SIG-M5 treated with dmso at 0.1 percent for 504 hours (cell line): ENCODE measurements at regions not wholly inside any gene's neighbourhood (a gene's known extent, or its start where the extent isn't known, plus 50 kb on each side); places are given as distances from the start of the nearest gene placed in this dataset.

Source experiments
- DNase-seq: peaks from one replicate; lab custom pipeline; 2025; ENCODE audit not compliant: unreplicated experiment; lab: John Stamatoyannopoulos, UW

DNA sequence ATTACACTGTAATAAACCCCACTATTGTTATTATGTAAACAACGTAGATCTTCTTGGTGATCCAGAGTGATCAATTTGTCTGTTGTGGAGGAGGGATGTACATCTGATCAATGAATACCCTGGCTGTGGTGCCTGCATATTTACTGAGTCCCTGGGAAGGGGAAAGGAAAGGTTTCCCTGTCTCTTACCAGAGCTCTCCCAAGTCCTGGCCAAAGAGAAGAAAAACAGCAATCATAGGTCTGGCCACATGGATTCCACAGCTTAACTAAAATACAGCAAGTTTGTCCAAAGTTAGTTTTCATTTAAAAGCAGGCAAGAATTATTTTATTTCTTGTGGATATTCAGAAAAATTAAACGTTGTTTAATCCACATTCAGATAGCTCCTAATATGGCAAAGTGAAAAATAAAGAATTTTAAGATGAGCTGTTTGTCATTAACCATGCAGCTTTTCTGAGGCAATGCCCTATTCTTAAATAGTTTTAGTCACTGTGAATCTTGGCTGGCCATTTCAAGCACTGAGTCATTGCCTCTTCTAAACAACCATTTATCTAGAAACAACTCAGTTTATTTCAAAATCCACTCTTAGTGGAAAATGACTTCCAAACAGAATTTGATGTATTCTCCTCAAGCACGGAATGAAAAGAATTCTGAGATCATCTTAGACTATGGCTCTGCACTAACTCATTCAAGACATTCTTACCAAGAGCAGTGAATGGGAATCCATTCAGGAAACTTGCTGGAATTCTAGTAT lies 1004.4 kb upstream of the CDH2 start:
- DNase-seq = no peak

DNA sequence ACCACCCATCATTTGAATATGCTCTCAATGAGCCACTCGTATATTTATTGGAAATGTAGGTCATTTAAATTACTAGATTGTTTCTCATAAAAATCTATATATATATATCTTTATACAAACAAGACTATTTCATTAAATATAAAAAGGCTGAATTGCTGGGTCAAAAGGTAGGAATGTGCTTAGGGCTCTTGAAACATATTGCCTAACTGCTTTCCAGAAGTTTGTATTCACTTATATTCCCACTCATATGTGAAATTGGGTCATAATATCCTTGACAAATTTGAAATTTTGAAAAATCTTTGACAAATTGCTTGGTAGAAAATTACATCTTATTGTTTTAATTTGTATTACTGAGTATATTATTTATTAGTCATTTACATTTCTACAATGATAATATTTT lies 999.8 kb upstream of the CDH2 start:
- no peak for DNase-seq

DNA sequence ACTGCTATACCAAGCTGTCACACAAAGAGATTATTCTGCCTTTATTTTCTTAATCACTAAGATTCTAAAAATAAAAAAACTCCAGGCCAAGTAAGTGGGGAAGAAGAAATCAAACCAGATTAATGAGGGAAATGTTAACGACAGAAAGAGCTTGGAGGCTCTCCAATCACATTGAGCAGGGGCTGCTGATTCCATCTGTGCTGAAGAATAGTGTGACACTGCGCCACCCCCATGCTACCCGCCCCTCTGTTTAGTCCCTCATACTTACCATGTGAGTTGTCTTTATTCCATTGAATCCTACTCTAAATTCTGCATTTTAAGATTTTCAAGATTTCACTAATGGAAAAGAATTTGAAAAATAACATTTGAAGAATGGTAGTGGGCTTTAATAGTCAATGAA lies 998.0 kb upstream of the CDH2 start:
- DNase-seq = no peak

DNA sequence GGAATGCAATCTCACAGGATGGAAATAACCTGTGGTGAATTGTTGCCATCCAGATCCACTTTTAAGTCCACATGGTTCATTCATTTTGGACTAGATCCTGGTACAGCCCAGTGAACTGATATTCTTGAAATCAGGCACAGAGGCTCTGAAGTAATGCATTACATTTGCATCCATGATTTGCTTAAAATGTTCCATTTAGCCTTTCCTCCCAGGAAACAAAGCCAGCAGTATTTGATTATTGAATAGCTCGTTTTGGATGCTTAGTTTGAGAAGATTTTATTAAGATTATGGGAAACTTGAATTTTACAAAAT lies 995.8 kb upstream of the CDH2 start:
- no peak for DNase-seq

DNA sequence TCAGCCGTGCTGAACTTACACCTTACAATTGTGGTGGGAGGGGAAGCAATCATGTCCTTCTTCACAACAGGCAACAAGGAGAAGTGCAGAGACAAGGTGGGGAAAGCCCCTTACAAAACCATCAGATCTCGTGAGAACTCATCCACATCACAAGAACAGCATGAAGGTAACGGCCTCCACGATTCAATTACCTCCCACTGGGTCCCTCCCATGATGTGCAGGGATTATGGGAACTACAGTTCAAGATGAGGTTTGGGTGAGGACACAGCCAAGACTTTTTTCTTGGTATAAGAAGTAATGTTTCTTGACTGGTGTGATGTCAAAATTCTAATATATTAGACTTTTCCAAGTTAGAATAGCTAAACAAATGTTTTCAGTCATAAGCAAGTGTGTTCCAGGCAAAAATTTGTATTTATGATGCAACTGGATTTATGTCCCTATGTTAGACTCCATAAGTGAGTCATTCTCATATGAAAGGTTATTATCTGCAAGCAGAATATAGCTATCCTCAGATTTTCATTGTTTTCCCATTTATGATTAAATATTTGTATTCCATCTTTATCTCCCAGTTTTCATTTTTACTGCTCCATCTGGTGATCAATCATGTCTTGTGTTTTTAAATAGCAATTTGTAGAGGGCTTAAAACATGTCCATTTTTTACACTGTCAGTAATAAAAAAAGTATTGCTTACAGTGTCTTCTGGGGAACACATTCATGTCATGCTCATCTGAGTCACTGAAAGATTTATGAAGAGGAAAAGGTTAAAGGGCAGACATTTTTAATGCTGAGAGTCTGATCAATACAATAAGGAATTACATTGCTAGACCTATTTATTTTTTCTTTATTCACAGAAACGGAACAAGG lies 995.2 kb upstream of the CDH2 start:
- no peak for DNase-seq

DNA sequence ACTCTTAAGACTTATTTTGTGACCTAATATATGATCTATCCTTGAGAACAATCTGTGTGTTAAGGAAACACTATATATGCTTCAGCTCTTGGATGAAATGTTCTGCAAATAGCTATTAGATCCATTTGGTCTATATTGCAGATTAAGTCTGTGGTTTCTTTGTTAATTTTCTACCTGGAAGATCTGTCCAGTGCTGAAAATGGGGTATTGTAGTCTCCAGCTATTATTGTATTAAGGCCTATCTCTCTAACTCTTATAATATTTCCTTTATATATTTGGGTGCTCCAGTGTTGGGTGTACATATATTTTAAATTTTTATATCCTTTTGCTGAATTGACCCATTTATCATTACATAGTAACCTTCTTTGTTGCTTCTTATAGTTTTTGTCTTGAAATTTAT lies 992.7 kb upstream of the CDH2 start:
- no peak for DNase-seq

DNA sequence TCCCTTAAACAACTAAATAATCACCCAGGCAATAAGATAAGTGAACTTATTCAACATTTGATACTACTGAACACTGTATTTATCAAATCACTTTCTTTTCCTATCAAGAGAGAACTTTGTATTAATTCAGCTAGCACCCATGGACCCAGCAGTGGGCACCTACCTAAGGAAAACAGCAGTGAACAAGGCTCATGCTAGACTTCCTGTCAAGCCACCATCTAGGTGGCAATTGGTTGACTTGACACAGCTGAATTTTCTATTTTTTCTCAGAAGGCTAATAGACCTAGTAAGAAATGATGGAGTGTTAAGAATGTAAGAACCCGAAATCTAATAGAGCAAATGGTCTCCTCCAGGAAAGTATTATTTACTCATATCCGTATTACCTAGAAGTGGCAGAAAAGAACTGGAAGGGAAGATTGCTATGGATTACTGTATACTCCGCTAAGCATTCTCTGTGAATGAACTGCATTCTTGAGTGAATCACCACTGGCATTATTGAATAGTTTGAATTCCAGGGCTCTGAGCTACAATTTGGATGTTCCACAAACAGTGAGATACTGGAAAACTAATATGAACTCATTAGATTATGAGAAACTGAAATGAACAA lies 988.2 kb upstream of the CDH2 start:
- DNase-seq = no peak

DNA sequence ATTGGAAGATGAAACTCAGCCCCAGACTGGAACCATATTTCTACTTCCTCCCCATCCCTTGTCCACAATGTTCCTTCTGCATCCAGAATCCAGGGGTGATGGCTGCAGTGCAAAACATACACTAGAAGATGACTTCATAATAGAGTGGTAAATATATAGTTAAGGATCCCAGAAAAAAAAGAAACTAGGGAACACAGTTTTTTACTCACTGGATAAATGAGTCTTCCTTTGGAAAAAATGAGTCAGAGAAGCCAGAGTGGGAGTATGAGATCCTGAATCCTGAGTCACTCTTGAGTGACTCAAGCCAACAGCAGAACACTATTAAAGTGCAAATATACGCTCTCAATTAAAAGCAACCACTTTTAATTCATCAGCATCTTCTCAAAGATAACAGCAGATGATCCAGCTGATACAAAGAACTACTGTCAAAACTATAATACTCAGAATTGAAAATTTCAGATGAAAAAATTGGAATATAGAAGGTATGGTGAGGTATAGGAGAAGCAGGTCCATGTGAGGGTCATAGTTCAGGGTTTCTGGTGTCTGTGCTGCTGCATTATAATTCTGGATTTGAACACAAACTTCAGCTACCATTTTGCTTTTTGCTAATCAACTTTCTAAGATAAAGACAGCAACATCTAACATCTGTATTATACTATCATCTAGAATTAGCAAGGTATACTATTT lies 987.2 kb upstream of the CDH2 start:
- no peak for DNase-seq

DNA sequence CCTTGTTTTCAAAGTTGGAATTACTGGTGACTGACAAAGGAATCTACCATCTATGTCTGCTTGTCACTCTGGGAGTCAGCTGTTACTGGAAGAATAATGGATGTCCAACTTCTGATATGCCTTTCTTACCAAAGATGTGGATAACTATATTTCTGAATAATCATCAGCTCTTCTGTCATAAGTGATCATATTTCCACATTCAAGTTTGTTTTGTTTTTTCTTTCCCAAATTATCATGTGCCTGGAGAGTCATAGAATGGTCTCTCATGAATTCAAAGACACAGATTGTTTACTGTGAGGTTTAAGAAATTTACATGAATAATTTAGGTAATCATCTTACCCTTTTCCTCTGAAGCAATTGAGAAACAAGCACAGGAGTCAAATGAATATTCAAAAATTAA lies 986.7 kb upstream of the CDH2 start:
- DNase-seq = no peak

DNA sequence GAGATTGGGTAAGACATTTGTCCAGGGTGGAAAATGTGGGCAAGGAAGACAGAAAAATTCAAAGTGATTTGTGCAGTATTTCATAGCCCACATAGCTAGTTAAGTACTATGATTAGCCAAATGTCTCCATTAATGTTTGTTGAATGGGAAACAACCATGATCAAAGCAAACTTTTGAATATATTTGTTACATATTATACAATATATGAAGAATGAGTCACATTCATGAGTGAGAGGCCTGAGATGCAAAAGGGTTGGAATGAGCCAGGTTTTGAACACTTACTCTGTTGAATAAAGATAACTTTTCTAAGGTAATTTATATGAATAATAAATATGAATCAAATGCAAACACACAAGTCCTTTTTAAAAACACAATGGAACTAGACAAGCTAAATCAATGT lies 984.5 kb upstream of the CDH2 start:
- no peak for DNase-seq

DNA sequence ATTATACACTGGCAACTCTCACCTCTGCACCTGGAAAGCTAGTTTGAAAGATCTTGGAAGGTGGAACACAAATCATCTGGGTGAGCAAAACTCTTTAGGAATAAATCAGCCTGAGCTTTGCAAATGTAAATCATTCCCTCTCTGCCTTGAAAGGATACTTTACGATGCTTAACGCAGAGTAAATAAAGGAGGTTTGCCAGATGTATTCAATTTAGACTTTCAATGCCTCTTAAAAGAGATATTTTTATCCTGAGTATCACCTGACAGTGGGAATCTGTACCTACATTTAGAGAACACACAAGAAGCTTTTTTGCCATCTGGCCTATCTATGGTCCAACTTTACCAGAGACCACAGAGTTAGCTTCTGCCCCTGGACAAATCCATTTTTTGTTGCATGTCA lies 983.2 kb upstream of the CDH2 start:
- no peak for DNase-seq

DNA sequence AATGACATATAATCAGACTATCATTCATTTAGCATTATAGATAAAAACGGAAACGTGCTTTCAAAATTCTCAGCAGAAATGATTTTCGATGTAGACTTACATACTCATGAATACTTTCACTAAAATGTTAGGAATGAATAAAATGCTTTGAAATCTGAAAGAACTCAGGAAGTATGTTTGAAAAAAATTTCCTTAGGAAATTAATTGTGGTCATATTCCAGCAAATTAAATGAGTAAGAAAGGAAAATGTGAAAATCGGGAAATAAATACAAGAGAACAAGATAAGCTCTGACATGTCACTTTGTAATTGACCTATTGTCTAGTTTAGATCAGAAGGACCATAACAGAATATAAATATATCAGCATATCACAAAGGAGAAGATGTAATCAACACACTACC lies 981.0 kb upstream of the CDH2 start:
- no peak for DNase-seq

DNA sequence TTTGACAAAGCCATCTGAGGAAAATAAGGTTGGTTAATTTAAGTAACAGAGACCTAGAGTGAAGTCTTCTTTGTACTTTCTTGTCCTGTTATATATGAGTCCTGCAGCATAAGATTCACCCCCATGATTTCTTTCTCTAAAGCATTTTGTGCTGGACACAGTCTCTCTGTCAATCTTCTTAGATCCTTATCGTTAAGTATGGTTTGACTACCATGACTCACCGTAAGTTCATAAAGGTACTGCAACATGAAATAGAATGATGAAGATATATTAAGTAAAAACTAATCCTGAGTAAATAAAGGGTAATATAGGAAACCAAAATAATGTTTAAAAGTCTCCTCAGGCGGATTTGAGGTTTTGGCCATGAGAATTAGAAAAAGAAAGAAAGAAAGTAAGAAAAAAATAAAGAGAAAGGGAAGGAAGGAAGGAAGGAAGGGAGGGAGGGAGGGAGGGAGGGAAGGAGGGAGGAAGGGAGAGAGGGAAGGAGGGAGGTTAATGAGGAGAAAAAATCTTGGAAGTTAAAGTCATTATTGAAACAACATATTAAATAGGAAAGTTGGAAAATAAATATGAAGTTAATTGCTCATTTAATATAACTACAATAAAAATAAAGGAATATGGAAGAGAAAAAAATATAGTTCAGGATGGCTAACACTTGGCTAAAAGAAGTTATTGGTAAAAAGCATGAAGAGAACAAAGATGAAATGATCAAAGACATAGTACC lies 980.3 kb upstream of the CDH2 start:
- no peak for DNase-seq

DNA sequence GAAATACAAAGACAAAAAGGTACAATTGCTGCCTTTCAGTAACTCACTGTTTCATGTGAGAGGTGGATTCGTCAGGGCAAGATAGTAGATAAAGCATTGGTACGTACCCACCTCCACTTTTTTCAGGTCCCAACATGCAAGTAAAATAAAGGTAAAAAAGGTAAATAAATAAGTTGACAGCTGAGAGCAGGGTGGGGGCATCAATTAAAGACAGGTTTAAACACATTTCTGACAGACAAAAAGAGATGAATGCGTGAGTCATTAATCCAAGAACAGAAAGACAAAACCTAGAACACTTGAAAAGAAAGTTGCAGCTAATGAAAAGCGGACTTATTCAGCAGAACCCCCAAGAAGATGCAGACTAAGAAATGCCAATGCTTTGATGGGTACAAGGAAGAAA lies 979.6 kb upstream of the CDH2 start:
- DNase-seq = no peak

DNA sequence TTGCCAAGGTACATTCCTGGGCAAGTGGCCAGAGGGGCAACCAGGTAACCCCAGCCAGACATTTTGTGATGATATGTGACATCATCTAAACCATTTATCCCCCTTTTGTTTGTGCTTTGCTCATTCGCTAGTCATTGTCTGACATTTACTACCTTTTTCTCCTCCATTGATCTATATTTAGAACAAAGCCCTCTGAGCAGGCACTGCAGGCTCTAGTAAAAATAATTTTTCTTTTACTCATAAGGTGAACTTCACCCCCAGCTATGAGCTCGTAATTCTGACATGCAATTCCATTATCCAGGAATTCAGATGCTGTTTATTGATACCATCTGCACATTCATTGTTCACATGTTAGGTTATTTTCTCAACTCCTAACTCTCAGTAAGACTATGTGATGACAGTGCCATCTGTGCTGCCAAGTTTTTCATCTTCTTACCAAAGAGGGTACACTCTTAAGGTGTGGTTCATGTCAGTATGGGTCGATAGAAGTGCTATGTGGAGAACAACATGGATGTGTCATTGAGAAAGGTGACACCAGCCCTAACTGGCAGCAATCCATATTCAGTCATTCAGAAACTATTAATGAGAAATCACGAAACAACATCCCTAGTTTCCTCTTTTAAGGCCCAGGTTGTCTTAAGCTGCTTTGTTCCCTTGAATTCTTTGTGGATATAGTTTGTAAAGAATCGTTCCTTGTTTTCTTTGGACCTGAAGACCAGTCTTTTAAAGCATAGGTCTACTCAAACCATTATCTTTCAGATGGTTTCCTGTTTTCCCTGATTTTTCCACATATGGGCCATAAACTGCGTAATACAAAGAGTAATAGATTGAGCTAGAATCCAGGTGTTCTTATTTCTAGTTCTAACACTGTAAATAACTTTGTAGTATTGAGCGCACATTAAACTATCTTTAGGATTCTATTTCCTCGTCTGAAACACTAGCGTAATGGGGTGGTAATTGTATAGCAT lies 978.1 kb upstream of the CDH2 start:
- DNase-seq = no peak

DNA sequence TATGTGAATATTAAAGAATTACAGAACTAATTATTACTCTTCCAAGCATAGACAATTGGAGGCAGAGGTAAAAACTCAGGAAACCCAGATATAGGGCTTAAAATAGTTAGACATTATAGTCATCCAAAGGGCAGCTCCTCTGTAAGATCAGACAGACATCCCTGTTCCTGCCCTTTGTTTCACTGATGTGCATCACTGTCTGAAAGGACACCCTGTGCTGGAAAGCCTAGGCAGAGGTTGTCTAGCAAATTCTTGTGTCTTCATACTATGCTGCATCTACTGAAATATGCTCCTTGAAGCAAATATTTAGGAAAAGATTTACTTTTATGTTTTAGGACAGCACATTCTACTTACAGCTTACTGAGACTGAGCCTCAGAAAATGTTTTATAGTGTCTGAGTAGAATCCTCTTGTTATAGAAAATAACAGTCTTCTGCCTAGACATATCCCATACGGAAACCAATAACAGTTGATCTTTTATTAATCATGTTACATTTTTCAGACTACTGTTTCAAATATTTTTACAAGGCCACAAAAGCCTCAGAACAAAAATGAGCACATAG lies 977.3 kb upstream of the CDH2 start:
- no peak for DNase-seq

DNA sequence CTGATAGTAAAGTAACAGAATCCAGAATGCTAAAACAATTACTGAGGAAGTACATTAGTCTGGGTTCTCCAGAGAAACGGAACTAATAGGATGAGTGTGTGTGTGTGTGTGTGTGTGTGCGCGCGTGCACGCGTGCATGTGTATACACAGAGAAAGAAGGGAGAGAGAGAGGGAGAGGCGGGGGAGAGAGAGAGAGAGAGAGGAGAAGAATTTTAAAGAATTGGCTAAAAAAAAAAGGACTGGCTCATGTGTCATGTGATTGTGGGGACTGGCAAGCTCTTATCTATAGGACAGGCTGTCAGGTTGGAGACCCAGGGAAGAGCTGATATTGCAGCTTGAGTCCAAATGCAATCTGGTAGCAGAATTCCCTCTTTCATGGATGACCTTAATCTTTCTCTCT lies 976.2 kb upstream of the CDH2 start:
- no peak for DNase-seq

DNA sequence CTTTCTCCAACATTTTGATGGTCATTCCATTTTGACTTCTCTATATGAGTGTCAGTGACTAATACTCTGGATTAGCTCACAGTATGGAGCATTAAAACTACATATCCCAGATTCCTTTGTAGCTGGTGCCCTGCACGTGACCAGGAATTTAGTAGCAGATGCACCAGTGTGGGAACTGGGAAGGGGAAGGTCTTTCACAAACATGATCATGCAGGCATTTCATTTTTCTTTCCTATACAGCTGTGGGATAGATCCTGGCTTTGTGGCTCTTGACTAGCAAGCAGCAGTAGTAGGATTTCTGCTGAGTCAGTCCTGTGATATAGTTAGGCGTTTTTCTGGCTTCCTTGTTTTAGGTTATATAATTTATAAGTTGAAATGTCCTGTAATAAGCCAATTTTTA lies 971.0 kb upstream of the CDH2 start:
- DNase-seq = no peak

DNA sequence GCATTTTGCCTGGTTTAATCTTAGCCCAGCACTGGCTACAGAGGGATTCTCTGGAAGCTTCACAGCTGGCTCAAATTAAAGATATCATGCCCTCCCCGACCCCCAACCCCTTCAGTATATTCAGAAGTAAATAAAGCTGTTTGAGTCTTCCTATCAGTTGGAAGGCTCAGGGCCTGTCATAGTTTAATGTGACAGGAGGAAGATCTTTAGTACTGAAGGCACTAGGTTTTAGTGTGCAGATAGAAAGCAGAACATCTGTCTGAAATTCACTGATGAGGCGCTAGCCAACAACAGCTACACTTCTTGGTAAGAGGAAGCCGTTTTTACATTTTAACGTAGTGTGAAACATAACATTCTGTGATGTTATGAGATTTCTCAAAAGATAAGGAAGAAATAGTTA lies 969.1 kb upstream of the CDH2 start:
- DNase-seq = no peak

DNA sequence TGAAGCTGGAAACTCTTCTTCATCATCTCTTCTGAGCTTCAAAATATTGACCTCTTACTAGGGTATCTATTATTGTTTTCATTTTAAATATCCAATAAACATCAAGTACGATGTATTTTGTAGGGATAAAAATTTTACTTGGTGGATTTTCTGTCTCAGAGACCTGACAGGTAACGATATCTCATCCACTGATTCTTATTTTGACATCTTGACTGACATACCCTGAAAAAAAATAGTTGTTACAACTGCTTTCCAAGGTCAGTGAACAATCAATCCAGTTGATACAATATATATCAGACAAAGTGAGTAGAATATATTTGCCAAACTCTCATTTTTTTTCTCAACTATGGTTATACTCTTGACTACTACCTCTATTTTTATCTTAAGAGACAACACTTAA lies 963.7 kb upstream of the CDH2 start:
- DNase-seq = no peak
